GM12878 (cell line): ENCODE measurements at regions not wholly inside any gene's neighbourhood (a gene's known extent, or its start where the extent isn't known, plus 50 kb on each side); places are given as distances from the start of the nearest gene placed in this dataset.

Source experiments
- ATAC-seq: fragments of 200-7000 bp; cut with Tn5 transposase; 3 replicates; pipeline ENCODE4 v1.9.1; 2020; ENCODE audit warnings: mild to moderate bottlenecking, moderate library complexity
- BruUV-seq: library from RNA; stranded (reverse); fragments of 400-500 nt; replicated peaks from 2 replicates; lab custom pipeline; 2021; lab: Mats Ljungman, UMichigan
- CTCF ChIA-PET: fragments of 300-600 bp; sonication (Branson Sonifier 250); formaldehyde crosslinking; extraction: SDS; loops from one replicate; lab custom pipeline; 2021; ENCODE audit warnings: inconsistent platforms; lab: Yijun Ruan, JAX
- POLR2A ChIA-PET: fragments of 350-600 bp; formaldehyde crosslinking; extraction: SDS; loops from one replicate; lab custom pipeline; 2021; ENCODE audit warnings: inconsistent platforms; lab: Charles Lee
- RAD21 ChIA-PET: fragments of 300-600 bp; sonication (Branson Sonifier 250); formaldehyde crosslinking; loops from one replicate; lab custom pipeline; 2023; ENCODE audit warnings: antibody characterized with exemption; ENCODE audit not compliant: unreplicated experiment; lab: Charles Lee
- SMC1A ChIA-PET: fragments of 300-600 bp; sonication (Branson Sonifier 250); formaldehyde crosslinking; loops from one replicate; lab custom pipeline; 2023; ENCODE audit not compliant: unreplicated experiment, uncharacterized antibody; lab: Charles Lee
- DNase-seq: peaks from one replicate; pipeline ENCODE4 v3.0.0-alpha.2; 2011; ENCODE audit warnings: low read depth, low spot score
- FAIRE-seq: peaks from 3 replicates; lab custom pipeline; 2011; peaks lifted over from hg19 to GRCh38; lab: Jason Lieb, UNC
- H2AFZ ChIP-seq: 2 replicates; pipeline ENCODE4 v1.6.0; 2011; ENCODE audit warnings: low read depth, low read length, control low read depth; ENCODE audit not compliant: control insufficient read depth
- H3K27ac ChIP-seq: 2 replicates; pipeline ENCODE4 v1.5.1; 2011; ENCODE audit warnings: control low read depth; ENCODE audit not compliant: control insufficient read depth, insufficient read depth
- H3K27me3 ChIP-seq, 2 experiments: replicated peaks in 1 of 2; 2 replicates each; pipeline versions ENCODE4 v1.6.0 to v1.6.1; 2011; ENCODE audit warnings: low read length in 1 of 2; ENCODE audit not compliant: control insufficient read depth in 2 of 2, insufficient read depth in 2 of 2
- H3K36me3 ChIP-seq, 2 experiments: 2 replicates each; pipeline ENCODE4 v1.5.1; 2011; ENCODE audit warnings: low read length in 1 of 2; ENCODE audit not compliant: control insufficient read depth in 2 of 2, insufficient read depth in 2 of 2
- H3K4me1 ChIP-seq: 2 replicates; pipeline ENCODE4 v1.6.1; 2011; ENCODE audit warnings: mild to moderate bottlenecking, low read length, moderate library complexity, mixed read lengths; ENCODE audit not compliant: control insufficient read depth, insufficient read depth
- H3K4me2 ChIP-seq: 2 replicates; pipeline ENCODE4 v1.6.0; 2011; ENCODE audit warnings: control low read depth; ENCODE audit not compliant: control insufficient read depth, insufficient read depth
- H3K4me3 ChIP-seq: fragments of 200-600 bp; sonication (generic); 2 replicates; pipeline ENCODE4 v1.5.1; 2016
- H3K79me2 ChIP-seq: 2 replicates; pipeline ENCODE4 v1.6.0; 2011; ENCODE audit warnings: low read length; ENCODE audit not compliant: control insufficient read depth, insufficient read depth
- H3K9ac ChIP-seq: 2 replicates; pipeline ENCODE4 v1.8.0; 2011; ENCODE audit warnings: low read length, control low read depth, mixed read lengths; ENCODE audit not compliant: control insufficient read depth, insufficient read depth
- H3K9me3 ChIP-seq: replicated peaks from 3 replicates; pipeline ENCODE4 v1.5.1; 2011; ENCODE audit warnings: mild to moderate bottlenecking, low read length; ENCODE audit not compliant: control insufficient read depth, insufficient read depth
- H4K20me1 ChIP-seq: 2 replicates; pipeline ENCODE4 v1.6.0; 2011; ENCODE audit not compliant: control insufficient read depth, insufficient read depth
- CHD1 ChIP-seq: IDR thresholded peaks from 2 replicates; pipeline ENCODE4 v1.6.1; 2012; ENCODE audit warnings: low read depth, low read length, improper control_type of control experiment
- E4F1 ChIP-seq: fragments of 450-650 bp; IDR thresholded peaks from 2 replicates; pipeline ENCODE4 v1.6.1; 2018; ENCODE audit warnings: borderline replicate concordance, mild to moderate bottlenecking; ENCODE audit not compliant: partially characterized antibody
- ETV6 ChIP-seq, 2 experiments: fragments of 450-650 bp in 1 of 2; IDR thresholded peaks in 1 of 2; conservative IDR thresholded peaks in 1 of 2; 2 replicates each; pipeline ENCODE4 v1.6.1; 2014; ENCODE audit warnings: antibody characterized with exemption in 1 of 2, borderline replicate concordance in 1 of 2, low read depth in 1 of 2, mild to moderate bottlenecking in 1 of 2, moderate library complexity in 1 of 2
- MXI1 ChIP-seq: fragments of 150-350 bp; IDR thresholded peaks from 2 replicates; pipeline ENCODE4 v1.6.1; 2011; ENCODE audit warnings: low read depth, mild to moderate bottlenecking, inconsistent platforms, low read length, improper control_type of control experiment
- SIX5 ChIP-seq: IDR thresholded peaks from 2 replicates; pipeline ENCODE4 v1.6.1; 2011; ENCODE audit warnings: mild to moderate bottlenecking, low read depth, low read length, moderate library complexity; ENCODE audit not compliant: severe bottlenecking
- STAT1 ChIP-seq: fragments of 450-650 bp; conservative IDR thresholded peaks from 2 replicates; pipeline ENCODE4 v1.6.1; 2014; ENCODE audit warnings: antibody characterized with exemption, mild to moderate bottlenecking
- SUPT20H ChIP-seq: IDR thresholded peaks from 2 replicates; pipeline ENCODE4 v1.6.1; 2011; ENCODE audit warnings: low read depth, mild to moderate bottlenecking, low read length, moderate library complexity, borderline replicate concordance; ENCODE audit not compliant: control insufficient read depth
- TCF7 ChIP-seq: IDR thresholded peaks from 2 replicates; pipeline ENCODE4 v1.6.1; 2014; ENCODE audit warnings: antibody characterized with exemption, borderline replicate concordance
- WGBS: methylation state at CpG from one replicate; pipeline ENCODE4 v1.1.6; 2016; ENCODE audit warnings: low lambda C conversion rate; ENCODE audit not compliant: insufficient replicate concordance, insufficient coverage; ENCODE audit errors: missing lambda C conversion rate; 5-methylcytosine and 5-hydroxymethylcytosine counted together
- in situ Hi-C: fragments of 300-500 bp; cut with MboI; formaldehyde crosslinking; loops from 9 replicates; pipeline ENCODE4 v1.14.3; 2018; ENCODE audit warnings: mixed read lengths
- intact Hi-C: fragments of 100-400 bp; cut with micrococcal nuclease; formaldehyde crosslinking; loops from one replicate; pipeline ENCODE4 v1.14.2; 2022; ENCODE audit not compliant: unreplicated experiment
- TF ChIP-seq, protein P1 (sequence below): fragments of 450-650 bp; IDR thresholded peaks from 2 replicates; pipeline ENCODE4 v1.6.1; 2017; ENCODE audit warnings: low read depth, mild to moderate bottlenecking, moderate library complexity
- TF ChIP-seq, protein P2 (sequence below): IDR thresholded peaks from 2 replicates; pipeline ENCODE4 v1.6.1; 2012; ENCODE audit warnings: low read length, inconsistent platforms

- ChIA-PET SMC1A (interaction anchor here (1.0 kb wide), 1 partner anchor 14 kb away, joined by 4 read pairs; no protein-coding TSS in a partner anchor), POLR2A (no interaction called here), CTCF (no interaction called here), RAD21 (no interaction called here)
- TF ChIP-seq TCF7 (no peak), CHD1 (no peak), MXI1 (no peak), STAT1 (no peak)
- no peaks in the 10 kb centered on the region for H3K9me3 ChIP-seq
- H3K4me1 ChIP-seq, result no peaks in the 10 kb centered on the region
- no peaks in the 10 kb centered on the region for H3K36me3 ChIP-seq
- H3K4me3 ChIP-seq, result no peak overlapping the region
- FAIRE-seq, result no peak
- 0% methylated on average over 1 of the region's 1 CpG for WGBS
- no peak overlapping the region for H3K9ac ChIP-seq
- in situ Hi-C loops, result no loop called here
- no peak overlapping the region for H3K27ac ChIP-seq
- H3K4me2 ChIP-seq, result no peak overlapping the region
- no peaks in the 10 kb centered on the region for H3K27me3 ChIP-seq
- H4K20me1 ChIP-seq, result no peaks in the 10 kb centered on the region
- no peak overlapping the region for H2AFZ ChIP-seq
- DNase-seq, result no peak
- ATAC-seq, result no peak
- intact Hi-C loops, result no loop called here
- no TSS peak for BruUV-seq
- H3K79me2 ChIP-seq, result no peaks in the 10 kb centered on the region
Measured at GRCh38 chr14:44771496-44771895, 190.3 kb downstream of the KLHL28 start.

DNA sequence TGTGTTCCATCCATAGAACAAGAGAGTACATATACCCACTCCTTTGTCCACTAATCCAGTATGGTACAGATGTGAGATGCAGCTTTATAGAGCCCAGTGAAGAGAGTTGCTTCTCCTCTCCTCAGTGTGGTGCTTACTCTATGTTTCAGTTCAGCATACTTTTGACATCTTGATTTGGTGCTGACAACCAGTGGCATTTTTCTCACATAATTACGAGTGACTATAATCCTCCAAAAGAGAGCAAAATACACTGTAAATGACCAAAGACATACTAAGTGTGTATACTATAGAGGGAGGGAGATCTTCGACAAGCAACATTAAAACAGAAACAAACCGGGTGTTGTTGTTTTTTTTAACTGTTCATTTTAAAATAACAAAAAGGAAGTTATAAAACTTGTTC is 191.5 kb downstream of the KLHL28 start:
- no TSS peak for BruUV-seq
- Histone ChIP-seq H3K4me1 (no peaks in the 10 kb centered on the region), H3K27me3 (no peaks in the 10 kb centered on the region), H3K36me3 (no peaks in the 10 kb centered on the region), H3K9ac (no peak overlapping the region), H3K27ac (no peak overlapping the region), H3K4me2 (no peak overlapping the region), H3K9me3 (no peaks in the 10 kb centered on the region), H3K4me3 (no peak overlapping the region), H4K20me1 (no peaks in the 10 kb centered on the region), H2AFZ (no peak overlapping the region), H3K79me2 (no peaks in the 10 kb centered on the region)
- TF ChIP-seq E4F1, result no peak
- TF ChIP-seq, protein P1, sequence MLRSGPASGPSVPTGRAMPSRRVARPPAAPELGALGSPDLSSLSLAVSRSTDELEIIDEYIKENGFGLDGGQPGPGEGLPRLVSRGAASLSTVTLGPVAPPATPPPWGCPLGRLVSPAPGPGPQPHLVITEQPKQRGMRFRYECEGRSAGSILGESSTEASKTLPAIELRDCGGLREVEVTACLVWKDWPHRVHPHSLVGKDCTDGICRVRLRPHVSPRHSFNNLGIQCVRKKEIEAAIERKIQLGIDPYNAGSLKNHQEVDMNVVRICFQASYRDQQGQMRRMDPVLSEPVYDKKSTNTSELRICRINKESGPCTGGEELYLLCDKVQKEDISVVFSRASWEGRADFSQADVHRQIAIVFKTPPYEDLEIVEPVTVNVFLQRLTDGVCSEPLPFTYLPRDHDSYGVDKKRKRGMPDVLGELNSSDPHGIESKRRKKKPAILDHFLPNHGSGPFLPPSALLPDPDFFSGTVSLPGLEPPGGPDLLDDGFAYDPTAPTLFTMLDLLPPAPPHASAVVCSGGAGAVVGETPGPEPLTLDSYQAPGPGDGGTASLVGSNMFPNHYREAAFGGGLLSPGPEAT, result no peak
- TF ChIP-seq ETV6 (conservative IDR thresholded peaks at IDR 0.05 in 1 of 2, IDR thresholded peaks at IDR 0.05 in 1 of 2; ENCODE audit: borderline replicate concordance in 1 of 2, low read depth in 1 of 2), result no peak
- no peak for TF ChIP-seq SIX5
- TF ChIP-seq, protein P2, sequence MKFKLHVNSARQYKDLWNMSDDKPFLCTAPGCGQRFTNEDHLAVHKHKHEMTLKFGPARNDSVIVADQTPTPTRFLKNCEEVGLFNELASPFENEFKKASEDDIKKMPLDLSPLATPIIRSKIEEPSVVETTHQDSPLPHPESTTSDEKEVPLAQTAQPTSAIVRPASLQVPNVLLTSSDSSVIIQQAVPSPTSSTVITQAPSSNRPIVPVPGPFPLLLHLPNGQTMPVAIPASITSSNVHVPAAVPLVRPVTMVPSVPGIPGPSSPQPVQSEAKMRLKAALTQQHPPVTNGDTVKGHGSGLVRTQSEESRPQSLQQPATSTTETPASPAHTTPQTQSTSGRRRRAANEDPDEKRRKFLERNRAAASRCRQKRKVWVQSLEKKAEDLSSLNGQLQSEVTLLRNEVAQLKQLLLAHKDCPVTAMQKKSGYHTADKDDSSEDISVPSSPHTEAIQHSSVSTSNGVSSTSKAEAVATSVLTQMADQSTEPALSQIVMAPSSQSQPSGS, result no peak
- no peak for TF ChIP-seq SUPT20H
- DNase-seq, result no peak
- in situ Hi-C loops (no loop called here), intact Hi-C loops (no loop called here)
- SMC1A ChIA-PET, result no interaction called here
- CTCF ChIA-PET, result no interaction called here
- WGBS, result 4% methylated on average over 3 of the region's 3 CpGs
- ATAC-seq, result no peak
- POLR2A ChIA-PET, result no interaction called here
- RAD21 ChIA-PET, result no interaction called here
- FAIRE-seq, result no peak
